HG03175 (cell line): ENCODE measurements at regions not wholly inside any gene's neighbourhood (a gene's known extent, or its start where the extent isn't known, plus 50 kb on each side); places are given as distances from the start of the nearest gene placed in this dataset.

Experiments used
- ATAC-seq: cut with Tn5 transposase; IDR thresholded peaks from one replicate; pipeline ENCODE4 v1.9.1; 2021; ENCODE audit warnings: mild to moderate bottlenecking, moderate library complexity; ENCODE audit not compliant: unreplicated experiment

- no peak for ATAC-seq
Observed at GRCh38 chr22:49425356-49425755, 402.3 kb downstream of the BRD1 start.

GRCh38 chr22:49424893-49425270, 402.8 kb downstream of the BRD1 start:
- ATAC-seq, result no peak

- no peak for ATAC-seq
Observed at GRCh38 chr22:49423125-49423650, 404.5 kb downstream of the BRD1 start.

GRCh38 chr22:49422701-49423100, 405.0 kb downstream of the BRD1 start:
- no peak for ATAC-seq

- ATAC-seq, result no peak
Observed at GRCh38 chr22:49420651-49421050, 407.0 kb downstream of the BRD1 start.

- no peak for ATAC-seq
Observed at GRCh38 chr22:49419661-49420060, 408.0 kb downstream of the BRD1 start.

- no peak for ATAC-seq
Observed at GRCh38 chr22:49418943-49419342, 408.7 kb downstream of the BRD1 start.

- no peak for ATAC-seq
Observed at GRCh38 chr22:49418341-49418894, 409.3 kb downstream of the BRD1 start.

- ATAC-seq, result no peak
Observed at GRCh38 chr22:49417833-49418232, 409.8 kb downstream of the BRD1 start.

DNA sequence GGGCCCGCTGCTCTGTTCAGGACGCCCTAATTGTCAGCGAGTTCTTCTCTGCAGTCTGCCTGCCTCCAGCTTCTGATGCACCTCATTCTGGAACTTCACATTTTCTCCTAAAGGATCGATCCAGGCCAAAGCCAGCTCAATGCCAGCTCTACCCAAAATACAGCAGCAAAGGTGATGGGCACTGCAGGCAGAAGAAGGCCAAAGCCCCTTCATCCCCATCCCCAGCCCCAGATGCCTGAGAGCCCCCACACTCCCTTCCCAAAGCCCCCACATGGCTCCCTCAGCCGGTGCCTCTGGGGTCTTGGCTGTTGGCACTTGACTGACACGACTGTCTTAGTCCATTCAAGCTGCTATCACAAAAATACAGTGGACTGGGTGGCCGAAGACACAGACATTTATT, 410.3 kb downstream of the BRD1 start:
- no peak for ATAC-seq

- ATAC-seq, result no peak
Observed at GRCh38 chr22:49415151-49415951, 412.3 kb downstream of the BRD1 start.

GRCh38 chr22:49413551-49413950, 414.1 kb downstream of the BRD1 start:
- ATAC-seq, result no peak

DNA sequence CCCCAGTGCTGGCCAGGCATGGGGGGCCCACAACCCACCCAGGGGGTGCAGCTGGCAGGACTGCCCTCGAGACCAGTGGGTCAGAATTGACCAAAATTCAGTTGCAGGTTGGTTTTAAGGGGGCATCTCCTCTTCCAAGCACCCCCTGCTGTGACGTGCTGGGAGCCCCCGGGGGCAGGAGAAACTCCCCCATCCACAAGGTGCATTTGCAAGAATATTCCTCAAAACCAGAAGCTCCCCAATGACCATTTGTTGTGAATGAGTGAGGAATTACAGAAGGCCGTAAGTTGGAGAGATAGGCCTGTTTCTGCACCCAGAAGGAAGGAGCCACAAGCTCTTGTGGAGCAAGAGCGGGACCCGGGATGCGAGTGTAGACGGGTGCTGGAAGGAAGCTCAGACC, 414.5 kb downstream of the BRD1 start:
- ATAC-seq, result no peak

DNA sequence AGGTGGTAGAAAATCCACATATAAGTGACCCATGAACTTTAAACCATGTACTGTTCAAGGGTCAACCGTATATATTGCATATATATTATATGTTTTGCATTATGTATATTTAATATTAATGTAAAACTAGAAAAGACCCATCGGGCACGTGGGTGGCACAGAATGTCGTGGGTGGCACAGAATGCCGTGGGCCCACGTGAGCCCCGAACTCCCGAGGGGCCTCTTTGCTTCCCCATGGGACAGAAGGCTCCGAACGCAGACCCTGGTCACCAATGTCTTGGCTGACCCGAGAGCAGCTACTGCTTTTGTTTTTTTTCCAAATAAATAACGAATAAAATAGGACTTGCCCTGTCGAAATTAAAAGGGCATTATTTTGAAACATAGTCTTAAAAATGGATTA, 415.4 kb downstream of the BRD1 start:
- no peak for ATAC-seq

DNA sequence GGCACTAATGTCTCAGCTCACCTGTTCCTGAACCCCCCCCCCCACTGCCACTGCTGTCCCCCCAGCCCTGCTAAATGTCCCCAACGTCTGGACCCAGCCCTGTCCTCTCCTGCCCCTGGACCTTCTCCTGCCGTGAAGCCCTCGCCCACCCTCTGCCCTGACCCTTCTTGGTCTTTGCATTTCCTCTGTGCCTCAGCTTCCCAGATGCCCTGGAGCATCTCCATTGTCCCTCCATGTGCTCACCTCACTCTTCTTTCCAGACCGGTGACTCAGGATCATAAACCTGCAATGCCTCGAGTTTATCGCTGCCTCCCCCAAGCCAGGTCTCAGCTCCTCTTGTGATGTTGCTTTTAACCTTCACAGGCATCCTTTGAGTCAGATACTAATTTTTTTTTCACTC, 416.4 kb downstream of the BRD1 start:
- no peak for ATAC-seq

DNA sequence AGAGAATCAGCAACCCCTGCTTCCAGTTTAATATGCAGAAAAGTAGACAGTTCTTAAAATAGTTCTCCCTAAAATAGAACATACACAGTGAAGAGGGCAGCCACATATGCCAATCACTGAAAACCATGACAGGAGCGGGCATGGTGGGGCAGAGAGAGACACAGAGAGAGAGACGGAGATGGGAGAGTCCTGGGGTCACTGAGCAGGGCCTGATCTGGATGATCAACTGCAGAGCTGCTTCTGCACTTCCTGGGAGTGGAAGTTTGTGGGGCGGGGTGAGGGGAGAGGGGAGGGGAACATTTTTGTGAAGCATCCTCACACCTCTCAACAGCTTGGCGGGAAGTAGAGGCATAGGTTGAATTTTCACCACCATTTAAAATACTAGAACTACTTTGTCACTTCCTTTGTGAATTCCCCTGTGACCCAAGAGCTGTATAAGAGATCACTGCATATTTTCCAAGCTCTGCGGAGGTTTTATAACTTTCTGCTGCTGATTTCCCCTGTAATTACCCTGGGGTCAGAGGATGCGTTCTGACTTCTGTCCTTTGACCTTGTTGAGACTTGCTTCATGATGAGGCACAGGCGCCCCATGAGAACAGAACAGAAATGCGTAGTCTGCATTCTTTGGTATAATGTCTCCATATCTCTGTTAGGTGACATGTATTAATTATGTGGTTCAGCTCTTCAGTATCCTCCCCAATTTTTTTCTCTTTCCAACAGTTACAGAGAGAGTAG, 419.4 kb downstream of the BRD1 start:
- no peak for ATAC-seq

- ATAC-seq, result no peak
Observed at GRCh38 chr22:49406879-49407587, 420.6 kb downstream of the BRD1 start.

GRCh38 chr22:49406047-49406650, 421.5 kb downstream of the BRD1 start:
- no peak for ATAC-seq

DNA sequence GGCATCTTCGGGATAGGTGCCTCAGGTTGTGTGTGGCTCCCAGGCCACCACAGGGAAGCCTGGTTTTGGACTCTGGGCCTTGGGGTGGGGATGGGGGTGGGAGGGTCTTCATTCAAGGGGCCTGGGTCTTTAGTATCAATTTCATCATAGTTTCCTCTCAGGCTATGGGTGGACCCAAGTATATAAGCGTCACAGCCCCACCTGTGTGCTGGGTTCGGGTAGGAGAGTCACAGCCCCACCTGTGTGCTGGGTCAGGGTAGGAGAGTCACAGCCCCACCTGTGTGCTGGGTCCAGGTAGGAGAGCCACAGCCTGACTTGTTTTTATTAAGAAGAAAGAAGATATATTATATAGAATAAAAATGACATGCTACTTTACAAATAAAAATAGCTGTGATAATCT, 422.1 kb downstream of the BRD1 start:
- ATAC-seq, result no peak

DNA sequence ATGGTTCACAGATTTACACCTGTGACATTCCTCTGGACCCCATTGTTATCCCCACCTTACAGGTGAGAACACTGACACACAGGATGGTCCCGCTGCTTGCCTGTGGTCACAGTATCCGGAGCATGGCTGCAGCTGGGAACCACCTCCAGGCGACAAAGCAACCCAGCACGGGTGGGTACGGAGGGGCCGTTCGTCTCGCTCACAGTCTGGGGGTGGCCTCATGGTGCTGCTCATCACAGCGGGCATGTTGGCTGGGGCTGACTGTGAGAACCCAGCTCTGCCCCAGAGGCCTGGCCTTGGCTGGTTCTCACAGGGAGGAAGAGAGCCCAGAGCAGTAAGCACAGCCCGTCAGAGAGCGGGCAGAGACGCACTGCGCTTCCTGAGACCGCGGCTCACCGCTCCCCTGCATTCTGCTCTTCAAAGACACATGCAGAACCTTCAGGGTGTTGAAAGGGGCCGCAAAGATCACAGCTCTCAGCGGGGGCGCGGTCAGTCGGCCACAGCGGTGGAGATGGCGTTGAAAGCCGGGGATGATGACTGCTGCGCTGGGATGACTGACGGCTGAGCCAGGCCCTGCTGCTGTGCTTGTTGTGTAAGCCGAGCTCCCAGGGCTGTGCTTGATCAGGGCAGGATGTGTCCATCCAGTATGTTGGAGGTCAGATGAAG, 423.0 kb downstream of the BRD1 start:
- ATAC-seq, result no peak
